OCI-LY1 (cell line): ENCODE measurements at regions not wholly inside any gene's neighbourhood (a gene's known extent, or its start where the extent isn't known, plus 50 kb on each side); places are given as distances from the start of the nearest gene placed in this dataset.

Experiments used
- H2AFZ ChIP-seq: fragments of 200-600 bp; sonication (generic), shearing (Covaris generic); 2 replicates; pipeline ENCODE4 v1.6.0; 2014; ENCODE audit warnings: antibody characterized with exemption, mild to moderate bottlenecking, low read length
- H3F3A ChIP-seq: fragments of 200-600 bp; sonication (generic), shearing (Covaris generic); 2 replicates; pipeline ENCODE4 v1.6.0; 2014; ENCODE audit warnings: mild to moderate bottlenecking, antibody characterized with exemption, low read length, moderate library complexity; ENCODE audit not compliant: insufficient read depth
- H3K27ac ChIP-seq: fragments of 200-600 bp; sonication (generic); 2 replicates; pipeline ENCODE4 v1.5.1; 2014; ENCODE audit warnings: low read length, mixed run types, mild to moderate bottlenecking, low read depth; ENCODE audit not compliant: poor library complexity, severe bottlenecking
- H3K27me3 ChIP-seq: fragments of 200-600 bp; sonication (generic); 2 replicates; pipeline ENCODE4 v1.6.0; 2014; ENCODE audit warnings: antibody characterized with exemption, mild to moderate bottlenecking, low read length, moderate library complexity; ENCODE audit not compliant: insufficient read depth
- H3K36me3 ChIP-seq: fragments of 200-600 bp; sonication (generic); 2 replicates; pipeline ENCODE4 v1.6.1; 2014; ENCODE audit warnings: mild to moderate bottlenecking, antibody characterized with exemption, low read length, moderate library complexity, mixed read lengths; ENCODE audit not compliant: insufficient read depth
- H3K4me1 ChIP-seq: fragments of 200-600 bp; sonication (generic); 2 replicates; pipeline ENCODE4 v1.5.1; 2014; ENCODE audit warnings: mild to moderate bottlenecking, low read length, moderate library complexity; ENCODE audit not compliant: insufficient read depth, severe bottlenecking
- H3K4me2 ChIP-seq: fragments of 200-600 bp; sonication (generic), shearing (Covaris generic); 2 replicates; pipeline ENCODE4 v1.6.1; 2014; ENCODE audit warnings: low read length
- H3K4me3 ChIP-seq: fragments of 200-600 bp; sonication (generic); 2 replicates; pipeline ENCODE4 v1.5.1; 2014; ENCODE audit warnings: low read length, low read depth, mild to moderate bottlenecking, mixed read lengths; ENCODE audit not compliant: poor library complexity, severe bottlenecking
- H3K79me2 ChIP-seq: fragments of 200-600 bp; shearing (Covaris generic); 2 replicates; pipeline ENCODE4 v1.6.1; 2016; ENCODE audit warnings: mixed run types, low read length, mixed read lengths; ENCODE audit not compliant: insufficient read depth
- H3K9ac ChIP-seq: fragments of 200-600 bp; sonication (generic), shearing (Covaris generic); 2 replicates; pipeline ENCODE4 v1.6.1; 2014; ENCODE audit warnings: mild to moderate bottlenecking, low read length, mixed read lengths
- H3K9me2 ChIP-seq: fragments of 200-600 bp; sonication (generic), shearing (Covaris generic); 2 replicates; pipeline ENCODE4 v1.6.1; 2014; ENCODE audit warnings: low read depth, mild to moderate bottlenecking, low read length, mixed read lengths
- H3K9me3 ChIP-seq: fragments of 200-600 bp; shearing (Covaris generic); 2 replicates; pipeline ENCODE4 v1.6.1; 2014; ENCODE audit warnings: low read length, mixed read lengths
- H4K20me1 ChIP-seq: fragments of 200-600 bp; sonication (generic), shearing (Covaris generic); 2 replicates; pipeline ENCODE4 v1.6.0; 2016; ENCODE audit warnings: mild to moderate bottlenecking, low read length; ENCODE audit not compliant: insufficient read depth
- CTCF ChIP-seq: fragments of 200-600 bp; sonication (generic), shearing (Covaris generic); IDR thresholded peaks from 2 replicates; pipeline ENCODE4 v1.5.1; 2017; ENCODE audit warnings: mild to moderate bottlenecking, antibody characterized with exemption, low read length, moderate library complexity, mixed read lengths
- EZH2 ChIP-seq: fragments of 200-600 bp; sonication (generic), shearing (Covaris generic); IDR thresholded peaks from 2 replicates; pipeline ENCODE4 v1.8.0; 2017; ENCODE audit warnings: borderline replicate concordance, mixed run types, mild to moderate bottlenecking, antibody characterized with exemption, low read length, moderate library complexity, mixed read lengths

- Histone ChIP-seq H3K27ac (no peak overlapping the region), H3K4me1 (no peaks in the 10 kb centered on the region), H2AFZ (no peak overlapping the region), H3K79me2 (no peaks in the 10 kb centered on the region), H4K20me1 (no peaks in the 10 kb centered on the region), H3K9me2 (no peaks in the 10 kb centered on the region), H3K4me2 (no peak overlapping the region), H3K36me3 (no peaks in the 10 kb centered on the region), H3K27me3 (no peaks in the 10 kb centered on the region), H3K9ac (no peak overlapping the region), H3K4me3 (no peak overlapping the region), H3F3A (no peaks in the 10 kb centered on the region), H3K9me3 (no peaks in the 10 kb centered on the region)
- TF ChIP-seq EZH2 = no peak
- no peak for TF ChIP-seq CTCF
Observed at GRCh38 chr10:131698232-131698631, 202.6 kb upstream of the PPP2R2D start.

GRCh38 chr10:131698986-131699385 is 201.8 kb upstream of the PPP2R2D start:
- H3K9me3 ChIP-seq = no peaks in the 10 kb centered on the region
- TF ChIP-seq EZH2 (no peak), CTCF (no peak)
- H3K4me1 ChIP-seq = no peaks in the 10 kb centered on the region
- H3K9ac ChIP-seq = no peak overlapping the region
- H3K4me3 ChIP-seq = no peak overlapping the region
- H3K36me3 ChIP-seq = no peaks in the 10 kb centered on the region
- no peak overlapping the region for H2AFZ ChIP-seq
- no peak overlapping the region for H3K27ac ChIP-seq
- no peaks in the 10 kb centered on the region for H3K9me2 ChIP-seq
- H4K20me1 ChIP-seq = no peaks in the 10 kb centered on the region
- H3K27me3 ChIP-seq = no peaks in the 10 kb centered on the region
- no peaks in the 10 kb centered on the region for H3K79me2 ChIP-seq
- H3F3A ChIP-seq = no peaks in the 10 kb centered on the region
- no peak overlapping the region for H3K4me2 ChIP-seq

- no peak overlapping the region for H2AFZ ChIP-seq
- H3K9ac ChIP-seq = no peak overlapping the region
- no peaks in the 10 kb centered on the region for H3K27me3 ChIP-seq
- TF ChIP-seq EZH2 (no peak), CTCF (no peak)
- no peak overlapping the region for H3K4me3 ChIP-seq
- H3K27ac ChIP-seq = no peak overlapping the region
- H3K4me2 ChIP-seq = no peak overlapping the region
- H3K9me2 ChIP-seq = no peaks in the 10 kb centered on the region
- H4K20me1 ChIP-seq = no peaks in the 10 kb centered on the region
- no peaks in the 10 kb centered on the region for H3K4me1 ChIP-seq
- no peaks in the 10 kb centered on the region for H3F3A ChIP-seq
- no peaks in the 10 kb centered on the region for H3K79me2 ChIP-seq
- H3K9me3 ChIP-seq = no peaks in the 10 kb centered on the region
- no peaks in the 10 kb centered on the region for H3K36me3 ChIP-seq
Observed at GRCh38 chr10:131700032-131700431, 200.8 kb upstream of the PPP2R2D start.
